NCI-H774 (cell line): ENCODE measurements at regions not wholly inside any gene's neighbourhood (a gene's known extent, or its start where the extent isn't known, plus 50 kb on each side); places are given as distances from the start of the nearest gene placed in this dataset.
"Not testable (repeated sequence)": the region's sequence is repeated elsewhere in the genome, so short reads cannot be mapped to it uniquely, and the experiment has no call there.

Experiments
- DNase-seq: peaks from one replicate; lab custom pipeline; 2025; lab: John Stamatoyannopoulos, UW

DNA sequence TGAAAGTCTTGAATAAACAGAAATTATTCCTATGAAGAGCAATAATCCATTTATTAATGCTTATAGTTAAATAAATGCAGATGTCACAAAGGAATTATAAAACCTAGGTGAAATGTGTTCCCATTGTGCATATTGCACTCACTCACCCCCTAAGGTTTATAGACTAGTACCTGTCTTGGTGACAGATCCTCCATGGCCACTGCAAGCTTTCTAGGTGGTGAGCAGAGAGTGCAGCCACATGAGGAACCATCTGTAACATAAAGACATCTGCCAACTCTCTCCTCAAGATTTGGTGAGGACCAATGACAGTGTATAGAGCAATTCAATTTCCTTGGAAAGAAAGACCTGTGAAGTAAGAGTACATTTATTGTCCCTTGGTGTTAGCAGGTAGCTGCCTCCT is 616.4 kb downstream of the CENPC start:
- not testable (repeated sequence) for DNase-seq

- DNase-seq = peak; percentile 28
Measured at GRCh38 chr4:66927937-66928336, 617.4 kb downstream of the CENPC start.

DNA sequence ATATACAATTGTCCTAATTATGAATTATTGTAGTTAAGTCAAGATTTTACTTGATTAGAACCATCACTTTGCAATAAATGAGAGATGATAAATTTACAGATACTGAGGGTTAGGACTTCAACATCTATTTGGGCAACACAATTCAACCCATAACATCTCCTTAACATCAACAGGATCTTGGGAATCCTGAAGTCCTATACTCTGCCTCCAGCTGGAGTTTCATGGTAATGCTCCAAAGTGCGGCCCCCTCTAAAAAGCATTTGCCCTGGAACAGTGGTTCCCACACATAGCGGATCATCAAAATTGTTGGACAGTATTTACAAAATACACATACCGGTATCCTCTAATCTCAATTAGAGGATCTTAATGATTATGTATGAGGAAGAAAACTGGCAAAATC is 618.6 kb downstream of the CENPC start:
- no peak for DNase-seq

DNA sequence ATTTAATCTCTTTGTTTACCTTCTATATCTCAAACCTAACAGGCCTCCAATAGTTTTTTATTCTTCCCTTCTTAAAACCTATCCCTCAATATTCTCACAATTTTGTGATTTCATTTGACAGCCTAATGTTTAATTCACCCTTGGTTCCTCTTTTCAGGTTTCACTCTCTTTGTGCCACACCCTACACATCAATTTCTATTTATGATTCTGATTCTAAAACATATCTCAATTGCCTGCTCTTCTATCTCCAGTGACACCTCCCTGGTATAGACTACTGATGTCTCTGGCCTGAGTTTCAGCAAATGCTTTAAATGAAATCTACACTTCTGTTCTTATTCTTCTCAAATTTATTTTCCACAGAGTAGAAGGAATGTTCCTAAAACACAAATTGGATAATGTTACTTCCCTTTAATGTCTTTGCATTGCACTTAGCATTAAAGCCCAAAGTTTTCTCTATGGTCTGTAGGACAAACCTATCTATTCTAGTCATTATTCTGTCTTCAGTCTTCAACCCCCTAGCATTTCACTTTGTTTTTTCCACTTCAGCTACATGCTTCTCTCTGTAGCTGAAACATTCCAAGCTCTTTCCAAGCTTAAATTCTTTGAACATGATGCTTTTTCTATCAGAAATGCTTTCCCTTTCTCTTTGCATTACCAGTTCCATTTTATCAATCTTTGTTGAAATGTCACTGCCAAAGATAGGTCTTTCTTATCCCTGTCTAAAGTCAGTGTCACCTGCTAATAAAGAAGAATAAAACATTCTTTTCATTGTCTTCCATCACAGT is 622.0 kb downstream of the CENPC start:
- no peak for DNase-seq

DNA sequence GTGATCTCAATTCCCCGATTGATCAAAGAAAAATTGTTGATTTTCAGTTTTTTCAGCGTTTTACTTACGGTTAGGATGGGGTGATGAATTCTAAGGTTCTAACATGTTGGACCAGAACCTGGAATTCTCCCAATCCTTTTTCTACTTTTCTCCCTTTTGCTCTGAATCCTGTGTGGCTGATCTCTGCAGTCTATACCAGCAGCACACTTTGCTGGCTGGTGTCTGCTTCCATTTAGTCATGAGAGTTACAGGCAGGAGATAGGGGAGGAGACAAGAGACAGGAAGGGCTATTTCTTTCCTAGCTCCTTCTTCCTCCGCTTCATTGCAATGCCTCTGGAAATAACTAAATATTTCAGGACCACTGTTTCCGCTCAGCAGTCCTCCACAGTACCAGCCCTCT is 623.9 kb downstream of the CENPC start:
- no peak for DNase-seq

DNA sequence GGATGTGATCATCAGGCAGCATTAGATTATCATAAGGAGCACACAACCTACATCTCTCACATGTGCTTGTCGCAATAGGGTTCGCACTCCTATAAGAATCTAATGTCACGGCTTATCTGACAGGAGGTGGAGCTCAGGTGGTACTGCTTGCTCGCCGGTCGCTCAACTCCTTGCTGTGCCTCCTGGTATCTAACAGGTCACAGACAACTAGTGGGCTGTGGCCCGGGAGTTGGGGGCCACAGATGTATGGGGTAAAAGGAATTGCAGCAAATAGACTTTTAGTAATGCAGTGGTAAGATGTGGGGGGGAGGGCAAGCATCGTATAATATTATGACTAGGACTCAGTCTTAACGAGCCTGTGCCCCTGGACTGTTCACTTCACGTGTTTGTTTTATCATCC is 624.8 kb downstream of the CENPC start:
- no peak for DNase-seq

GRCh38 chr4:66911880-66912279 is 633.4 kb downstream of the CENPC start:
- DNase-seq = no peak

GRCh38 chr4:66906314-66906713 is 639.0 kb downstream of the CENPC start:
- DNase-seq = peak; percentile 2

GRCh38 chr4:66899422-66900065 is 645.8 kb downstream of the CENPC start:
- no peak for DNase-seq

GRCh38 chr4:66893807-66894206 is 651.5 kb downstream of the CENPC start:
- no peak for DNase-seq

GRCh38 chr4:66887061-66887460 is 658.2 kb downstream of the CENPC start:
- DNase-seq = no peak

- DNase-seq = no peak
Measured at GRCh38 chr4:66885501-66886165, 659.7 kb downstream of the CENPC start.

GRCh38 chr4:66876946-66877345 is 668.4 kb downstream of the CENPC start:
- no peak for DNase-seq

- DNase-seq = no peak
Measured at GRCh38 chr4:66872661-66873060, 672.6 kb downstream of the CENPC start.

DNA sequence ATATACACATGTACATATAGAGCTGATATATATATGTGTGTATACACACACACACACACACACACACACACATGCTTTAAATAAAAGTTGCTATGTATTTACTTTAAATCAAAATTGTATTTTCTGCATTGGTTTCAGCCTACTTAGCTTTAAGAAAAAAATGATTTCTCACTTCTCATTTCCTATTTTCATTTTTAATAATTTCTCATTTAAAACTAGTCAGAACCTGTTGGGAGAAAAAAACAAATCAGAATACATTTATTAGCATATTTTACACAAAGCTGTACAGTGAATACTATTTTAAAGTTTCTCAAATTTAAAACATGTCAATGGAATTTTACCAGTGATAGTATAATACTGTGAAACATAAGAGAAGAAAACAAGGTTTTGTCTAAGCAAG is 681.8 kb downstream of the CENPC start:
- DNase-seq = no peak

- no peak for DNase-seq
Measured at GRCh38 chr4:66855956-66856355, 689.3 kb downstream of the CENPC start.

GRCh38 chr4:66853845-66854244 is 691.5 kb downstream of the CENPC start:
- no peak for DNase-seq

GRCh38 chr4:66852843-66853242 is 692.5 kb downstream of the CENPC start:
- no peak for DNase-seq

- no peak for DNase-seq
Measured at GRCh38 chr4:66849596-66849995, 695.7 kb downstream of the CENPC start.

DNA sequence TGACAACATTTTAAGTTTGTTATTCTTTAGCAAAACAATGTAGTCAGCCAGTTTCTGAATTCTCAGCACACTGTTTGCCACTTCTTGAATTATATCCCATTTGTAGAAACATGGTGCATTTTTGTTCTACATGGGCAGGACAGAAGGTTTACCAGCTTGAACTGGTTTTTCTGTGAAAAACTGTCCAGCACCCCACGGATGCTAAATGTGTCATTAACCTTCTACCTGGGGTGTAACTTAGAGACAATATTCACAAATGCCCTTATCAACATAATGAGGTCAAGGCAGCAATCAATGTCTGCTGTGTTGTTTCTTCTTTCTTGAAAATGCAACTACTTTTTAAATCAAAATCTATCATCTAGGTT is 702.6 kb downstream of the CENPC start:
- DNase-seq = no peak

DNA sequence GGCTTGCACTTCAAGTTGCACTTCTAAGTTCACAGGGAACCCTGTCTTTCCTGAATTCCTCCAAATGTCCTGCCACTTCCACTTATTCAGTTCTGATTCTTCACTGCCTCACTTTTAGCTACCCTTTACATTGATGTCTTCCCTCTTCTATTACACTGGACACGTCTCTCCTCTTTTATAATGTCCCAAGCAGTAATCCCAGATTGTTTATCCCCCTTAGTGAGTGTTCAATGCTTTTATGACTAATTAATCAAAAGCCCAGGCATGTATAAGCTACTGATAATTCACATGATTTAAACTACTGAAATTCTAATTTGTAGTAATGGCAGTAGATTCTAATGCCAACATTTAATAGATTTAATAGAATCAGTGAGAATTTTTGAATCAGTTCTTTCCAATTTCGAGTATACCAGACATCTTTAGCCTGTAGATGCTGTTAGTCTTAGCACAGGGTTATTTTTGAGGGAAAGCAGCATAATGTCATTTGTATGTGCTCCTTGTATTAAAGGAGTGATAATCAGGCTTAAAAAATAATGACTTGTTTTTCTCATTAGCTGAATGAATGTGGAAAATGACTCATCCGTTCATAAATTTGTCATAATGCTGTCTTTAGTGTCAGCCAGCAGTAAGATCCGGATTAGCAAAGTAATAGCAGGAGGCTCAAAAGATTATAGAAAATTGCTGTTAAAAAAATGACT is 703.1 kb downstream of the CENPC start:
- no peak for DNase-seq

DNA sequence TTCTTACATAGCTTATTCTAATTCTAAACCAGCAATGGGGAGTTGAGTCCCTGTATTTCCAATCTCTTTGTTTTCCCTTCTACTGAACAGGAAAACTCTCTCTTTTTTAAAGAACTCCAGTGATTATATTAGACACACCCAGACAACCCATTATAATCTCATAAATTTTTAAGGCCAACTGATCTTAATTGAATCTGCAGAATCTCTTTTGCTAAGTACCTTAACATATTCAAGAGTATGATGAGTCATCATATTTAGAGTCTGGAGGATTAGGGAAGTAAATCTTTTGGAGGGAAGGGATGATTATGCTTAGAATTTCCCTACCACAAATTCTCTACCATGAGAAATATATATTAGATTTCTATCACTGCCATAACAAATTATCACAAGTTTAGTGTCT is 705.1 kb downstream of the CENPC start:
- no peak for DNase-seq
